BLaER1 (cell line): ENCODE measurements at regions not wholly inside any gene's neighbourhood (a gene's known extent, or its start where the extent isn't known, plus 50 kb on each side); places are given as distances from the start of the nearest gene placed in this dataset.
"Not testable (repeated sequence)": the region's sequence is repeated elsewhere in the genome, so short reads cannot be mapped to it uniquely, and the experiment has no call there.

Source experiments
- H3K27ac ChIP-seq: shearing (Covaris generic); formaldehyde crosslinking; 2 replicates; pipeline ENCODE4 v1.8.1; 2022
- H3K27me3 ChIP-seq: shearing (Covaris generic); formaldehyde crosslinking; 2 replicates; pipeline ENCODE4 v1.8.1; 2022
- H3K36me3 ChIP-seq: shearing (Covaris generic); formaldehyde crosslinking; 2 replicates; pipeline ENCODE4 v1.8.1; 2022
- H3K4me1 ChIP-seq: shearing (Covaris generic); formaldehyde crosslinking; 2 replicates; pipeline ENCODE4 v1.8.1; 2022
- H3K4me2 ChIP-seq: shearing (Covaris generic); formaldehyde crosslinking; 2 replicates; pipeline ENCODE4 v1.8.1; 2022
- H3K4me3 ChIP-seq: shearing (Covaris generic); formaldehyde crosslinking; 2 replicates; pipeline ENCODE4 v1.8.1; 2022
- H3K9ac ChIP-seq: shearing (Covaris generic); formaldehyde crosslinking; 2 replicates; pipeline ENCODE4 v1.8.1; 2022
- H3K9me3 ChIP-seq: shearing (Covaris generic); formaldehyde crosslinking; 2 replicates; pipeline ENCODE4 v1.8.1; 2022
- H4K20me1 ChIP-seq: shearing (Covaris generic); formaldehyde crosslinking; 2 replicates; pipeline ENCODE4 v1.8.1; 2022
- Cebpa-rat ChIP-seq: shearing (Covaris generic); IDR thresholded peaks from 2 replicates; pipeline ENCODE4 v1.8.1; 2022

GRCh38 chr4:28279249-28279648 is 1418.6 kb downstream of the STIM2 start:
- no peak overlapping the region for H3K4me2 ChIP-seq
- no peak overlapping the region for H3K9ac ChIP-seq
- H3K9me3 ChIP-seq = no peaks in the 10 kb centered on the region
- H3K4me3 ChIP-seq = no peak overlapping the region
- no peak overlapping the region for H3K27ac ChIP-seq
- no peaks in the 10 kb centered on the region for H3K36me3 ChIP-seq
- no peak for TF ChIP-seq Cebpa-rat
- H3K4me1 ChIP-seq = no peaks in the 10 kb centered on the region; the same call in 1 of the 2 replicates
- H3K27me3 ChIP-seq = no peaks in the 10 kb centered on the region
- no peaks in the 10 kb centered on the region for H4K20me1 ChIP-seq

- H3K36me3 ChIP-seq, H3K4me2 ChIP-seq, H4K20me1 ChIP-seq, H3K4me3 ChIP-seq, H3K27ac ChIP-seq, H3K9me3 ChIP-seq, H3K4me1 ChIP-seq, H3K27me3 ChIP-seq, H3K9ac ChIP-seq: not testable (repeated sequence)
Measured at GRCh38 chr4:28286266-28286665, 1425.6 kb downstream of the STIM2 start.

GRCh38 chr4:28287831-28288233 is 1427.2 kb downstream of the STIM2 start:
- Histone ChIP-seq H3K4me1 (no peaks in the 10 kb centered on the region), H3K9me3 (no peaks in the 10 kb centered on the region), H3K36me3 (no peaks in the 10 kb centered on the region), H3K27ac (no peak overlapping the region), H3K9ac (no peak overlapping the region), H3K4me3 (no peak overlapping the region), H3K4me2 (no peak overlapping the region), H3K27me3 (no peaks in the 10 kb centered on the region), H4K20me1 (no peaks in the 10 kb centered on the region)
- TF ChIP-seq Cebpa-rat = no peak

GRCh38 chr4:28296239-28296638 is 1435.6 kb downstream of the STIM2 start:
- no peaks in the 10 kb centered on the region for H3K9me3 ChIP-seq
- no peak overlapping the region for H3K4me2 ChIP-seq
- H3K9ac ChIP-seq = no peak overlapping the region
- H3K4me3 ChIP-seq = no peak overlapping the region
- H4K20me1 ChIP-seq = no peaks in the 10 kb centered on the region
- no peaks in the 10 kb centered on the region for H3K27me3 ChIP-seq
- no peak for TF ChIP-seq Cebpa-rat
- no peaks in the 10 kb centered on the region for H3K36me3 ChIP-seq
- no peaks in the 10 kb centered on the region for H3K4me1 ChIP-seq
- no peak overlapping the region for H3K27ac ChIP-seq

GRCh38 chr4:28310926-28311325 is 1450.3 kb downstream of the STIM2 start:
- Histone ChIP-seq H4K20me1 (no peaks in the 10 kb centered on the region), H3K36me3 (no peaks in the 10 kb centered on the region), H3K4me1 (no peaks in the 10 kb centered on the region), H3K27me3 (no peaks in the 10 kb centered on the region), H3K9me3 (peaks cover 6% of the 10 kb centered on the region), H3K27ac (no peak overlapping the region), H3K4me3 (no peak overlapping the region), H3K4me2 (no peak overlapping the region), H3K9ac (no peak overlapping the region)
- TF ChIP-seq Cebpa-rat = no peak

GRCh38 chr4:28312497-28312896 is 1451.9 kb downstream of the STIM2 start:
- not testable (repeated sequence) for H3K9ac ChIP-seq, H3K36me3 ChIP-seq, H3K4me1 ChIP-seq, H3K27me3 ChIP-seq, H3K4me3 ChIP-seq, H4K20me1 ChIP-seq, H3K4me2 ChIP-seq, H3K27ac ChIP-seq, H3K9me3 ChIP-seq

GRCh38 chr4:28313729-28314713 is 1453.4 kb downstream of the STIM2 start:
- H3K9ac ChIP-seq = no peak overlapping the region
- no peak overlapping the region for H3K4me3 ChIP-seq
- H3K27me3 ChIP-seq = no peaks in the 10 kb centered on the region
- H3K36me3 ChIP-seq = no peaks in the 10 kb centered on the region
- H4K20me1 ChIP-seq = no peaks in the 10 kb centered on the region
- H3K4me1 ChIP-seq = no peaks in the 10 kb centered on the region
- no peak overlapping the region for H3K27ac ChIP-seq
- peaks cover 6% of the 10 kb centered on the region for H3K9me3 ChIP-seq
- no peak overlapping the region for H3K4me2 ChIP-seq
- no peak for TF ChIP-seq Cebpa-rat

GRCh38 chr4:28317221-28317620 is 1456.6 kb downstream of the STIM2 start:
- H3K27me3 ChIP-seq = no peaks in the 10 kb centered on the region
- no peak overlapping the region for H3K4me3 ChIP-seq
- H3K4me1 ChIP-seq = no peaks in the 10 kb centered on the region
- H3K4me2 ChIP-seq = no peak overlapping the region
- no peak for TF ChIP-seq Cebpa-rat
- no peaks in the 10 kb centered on the region for H3K9me3 ChIP-seq
- no peaks in the 10 kb centered on the region for H3K36me3 ChIP-seq
- H4K20me1 ChIP-seq = no peaks in the 10 kb centered on the region
- H3K27ac ChIP-seq = no peak overlapping the region
- H3K9ac ChIP-seq = no peak overlapping the region

- Histone ChIP-seq H3K9ac (no peak overlapping the region), H3K4me2 (no peak overlapping the region), H3K36me3 (no peaks in the 10 kb centered on the region), H3K9me3 (no peaks in the 10 kb centered on the region), H3K27me3 (no peaks in the 10 kb centered on the region), H4K20me1 (no peaks in the 10 kb centered on the region), H3K4me3 (no peak overlapping the region), H3K27ac (no peak overlapping the region), H3K4me1 (no peaks in the 10 kb centered on the region)
- TF ChIP-seq Cebpa-rat = no peak
Measured at GRCh38 chr4:28334249-28334648, 1473.6 kb downstream of the STIM2 start.

- Histone ChIP-seq H3K36me3 (no peaks in the 10 kb centered on the region), H3K4me3 (no peak overlapping the region), H3K9ac (no peak overlapping the region), H3K4me1 (no peaks in the 10 kb centered on the region), H4K20me1 (no peaks in the 10 kb centered on the region), H3K27ac (no peak overlapping the region), H3K27me3 (no peaks in the 10 kb centered on the region), H3K4me2 (no peak overlapping the region), H3K9me3 (peaks cover 6% of the 10 kb centered on the region)
- no peak for TF ChIP-seq Cebpa-rat
Measured at GRCh38 chr4:28341784-28342183, 1481.1 kb downstream of the STIM2 start.
